GM12891 (cell line): ENCODE measurements at regions not wholly inside any gene's neighbourhood (a gene's known extent, or its start where the extent isn't known, plus 50 kb on each side); places are given as distances from the start of the nearest gene placed in this dataset.

Source experiments
- PAX5 ChIP-seq: IDR thresholded peaks from 2 replicates; pipeline ENCODE4 v1.6.1; 2011; ENCODE audit warnings: low read length, moderate library complexity, mild to moderate bottlenecking; ENCODE audit not compliant: insufficient read depth, severe bottlenecking
- POLR2A ChIP-seq: IDR thresholded peaks from 2 replicates; pipeline ENCODE4 v1.6.1; 2011; ENCODE audit warnings: low read depth, low read length, control low read depth
- POLR2AphosphoS5 ChIP-seq: IDR thresholded peaks from 2 replicates; pipeline ENCODE4 v1.6.1; 2011; ENCODE audit warnings: low read depth, low read length, control low read depth
- SPI1 ChIP-seq: IDR thresholded peaks from 2 replicates; pipeline ENCODE4 v1.6.1; 2011; ENCODE audit warnings: low read depth, low read length, control low read depth
- TAF1 ChIP-seq: IDR thresholded peaks from 2 replicates; pipeline ENCODE4 v1.6.1; 2011; ENCODE audit warnings: low read depth, low read length, control low read depth

GRCh38 chr6:14828201-14828611 is 417.7 kb upstream of the JARID2 start:
- no peak for TF ChIP-seq POLR2A
- TF ChIP-seq POLR2AphosphoS5, result no peak
- TF ChIP-seq SPI1, result no peak
- TF ChIP-seq TAF1, result no peak
- no peak for TF ChIP-seq PAX5
